ENCODE measurements at regions not wholly inside any gene's neighbourhood (a gene's known extent, or its start where the extent isn't known, plus 50 kb on each side); places are given as distances from the start of the nearest gene placed in this dataset.

- Histone ChIP-seq H3K18ac (ENCODE audit: low read length) (no peak overlapping the region), H3K14ac (ENCODE audit: low read length) (no peak overlapping the region), H3K4me2 (ENCODE audit: insufficient read depth, low read length, poor library complexity, severe bottlenecking) (peak overlapping the region; percentile 38), H3K4ac (ENCODE audit: low read length) (no peak overlapping the region), H3K9me3 (replicated peaks in 1 of 2; ENCODE audit: control insufficient read depth in 2 of 2, insufficient read depth in 1 of 2, low read depth in 1 of 2, low read length in 2 of 2) (no peaks in the 10 kb centered on the region), H3K79me1 (ENCODE audit: low read depth, low read length) (no peaks in the 10 kb centered on the region), H2BK120ac (ENCODE audit: low read depth, low read length) (no peak overlapping the region), H3K9ac (ENCODE audit: low read depth, low read length, poor library complexity) (no peak overlapping the region), H3K27me3 (ENCODE audit: control insufficient read depth in 3 of 3, insufficient read depth in 3 of 3, low read depth in 1 of 3, low read length in 3 of 3) (no peaks in the 10 kb centered on the region), H4K8ac (ENCODE audit: low read depth, low read length) (no peak overlapping the region), H3K36me3 (replicated peaks in 1 of 2; ENCODE audit: control insufficient read depth in 2 of 2, insufficient read depth in 2 of 2, low read length in 2 of 2) (no peaks in the 10 kb centered on the region), H3K4me3 (ENCODE audit: low read length in 2 of 2) (peak overlapping the region in 1 of 2 donors; percentile 10), H3K27ac (replicated peaks; ENCODE audit: low read length) (no peak overlapping the region), H4K91ac (ENCODE audit: low read depth, low read length, poor library complexity) (no peak overlapping the region), H2AK5ac (ENCODE audit: low read depth, low read length) (no peak overlapping the region), H2BK15ac (ENCODE audit: low read length) (no peak overlapping the region), H3K4me1 (ENCODE audit: control insufficient read depth in 2 of 2, insufficient read depth in 1 of 2, low read depth in 1 of 2, low read length in 2 of 2) (peaks cover 22 to 33% of the 10 kb centered on the region in 2 donors), H2BK5ac (ENCODE audit: low read length) (no peak overlapping the region), H3K23ac (ENCODE audit: low read depth, low read length, poor library complexity) (no peak overlapping the region), H2BK12ac (ENCODE audit: low read length) (no peak overlapping the region), H2AFZ (ENCODE audit: low read length) (peak overlapping the region; percentile 32)
- WGBS, 2 donors (ENCODE audit: extremely low coverage in 2 of 2, insufficient read length in 2 of 2, insufficient replicate concordance in 1 of 2), result no CpG with 5 or more reads among the region's 16 CpGs
- DNase-seq (ENCODE audit: low spot score), result peak; percentile 58
Observed at GRCh38 chr11:19382131-19382611, 141.4 kb upstream of the E2F8 start.

- no CpG with 5 or more reads among the region's 2 CpGs for WGBS, 2 donors (ENCODE audit: extremely low coverage in 2 of 2, insufficient read length in 2 of 2, insufficient replicate concordance in 1 of 2)
Observed at GRCh38 chr11:19380375-19380774, 139.6 kb upstream of the E2F8 start.

GRCh38 chr11:19379465-19379864, 138.7 kb upstream of the E2F8 start:
- Histone ChIP-seq H3K27me3 (ENCODE audit: control insufficient read depth in 3 of 3, insufficient read depth in 3 of 3, low read depth in 1 of 3, low read length in 3 of 3) (no peaks in the 10 kb centered on the region), H2BK12ac (ENCODE audit: low read length) (no peak overlapping the region), H2AK5ac (ENCODE audit: low read depth, low read length) (no peak overlapping the region), H2BK5ac (ENCODE audit: low read length) (no peak overlapping the region), H3K4me3 (ENCODE audit: low read length in 2 of 2) (no peak overlapping the region), H3K4me1 (ENCODE audit: control insufficient read depth in 2 of 2, insufficient read depth in 1 of 2, low read depth in 1 of 2, low read length in 2 of 2) (peaks cover 19 to 33% of the 10 kb centered on the region in 2 donors), H3K4ac (ENCODE audit: low read length) (no peak overlapping the region), H3K36me3 (replicated peaks in 1 of 2; ENCODE audit: control insufficient read depth in 2 of 2, insufficient read depth in 2 of 2, low read length in 2 of 2) (no peaks in the 10 kb centered on the region), H3K27ac (replicated peaks; ENCODE audit: low read length) (no peak overlapping the region), H4K91ac (ENCODE audit: low read depth, low read length, poor library complexity) (no peak overlapping the region), H3K4me2 (ENCODE audit: insufficient read depth, low read length, poor library complexity, severe bottlenecking) (no peak overlapping the region), H2AFZ (ENCODE audit: low read length) (no peak overlapping the region), H3K23ac (ENCODE audit: low read depth, low read length, poor library complexity) (no peak overlapping the region), H3K18ac (ENCODE audit: low read length) (no peak overlapping the region), H3K9ac (ENCODE audit: low read depth, low read length, poor library complexity) (no peak overlapping the region), H3K79me1 (ENCODE audit: low read depth, low read length) (no peaks in the 10 kb centered on the region), H3K9me3 (replicated peaks in 1 of 2; ENCODE audit: control insufficient read depth in 2 of 2, insufficient read depth in 1 of 2, low read depth in 1 of 2, low read length in 2 of 2) (no peaks in the 10 kb centered on the region), H2BK120ac (ENCODE audit: low read depth, low read length) (no peak overlapping the region), H4K8ac (ENCODE audit: low read depth, low read length) (no peak overlapping the region), H2BK15ac (ENCODE audit: low read length) (no peak overlapping the region), H3K14ac (ENCODE audit: low read length) (no peak overlapping the region)
- WGBS, 2 donors (ENCODE audit: extremely low coverage in 2 of 2, insufficient read length in 2 of 2, insufficient replicate concordance in 1 of 2), result no CpG with 5 or more reads among the region's 7 CpGs
- no peak for DNase-seq (ENCODE audit: low spot score)

More at GRCh38 chr11:19380375-19380774, 139.6 kb upstream of the E2F8 start:
- Histone ChIP-seq H2AFZ (ENCODE audit: low read length) (no peak overlapping the region), H3K4me3 (ENCODE audit: low read length in 2 of 2) (no peak overlapping the region), H2BK120ac (ENCODE audit: low read depth, low read length) (no peak overlapping the region), H2AK5ac (ENCODE audit: low read depth, low read length) (no peak overlapping the region), H3K36me3 (replicated peaks in 1 of 2; ENCODE audit: control insufficient read depth in 2 of 2, insufficient read depth in 2 of 2, low read length in 2 of 2) (no peaks in the 10 kb centered on the region), H2BK5ac (ENCODE audit: low read length) (no peak overlapping the region), H3K79me1 (ENCODE audit: low read depth, low read length) (no peaks in the 10 kb centered on the region), H3K9ac (ENCODE audit: low read depth, low read length, poor library complexity) (no peak overlapping the region), H3K4ac (ENCODE audit: low read length) (no peak overlapping the region), H3K27me3 (ENCODE audit: control insufficient read depth in 3 of 3, insufficient read depth in 3 of 3, low read depth in 1 of 3, low read length in 3 of 3) (no peaks in the 10 kb centered on the region), H3K18ac (ENCODE audit: low read length) (no peak overlapping the region), H3K4me2 (ENCODE audit: insufficient read depth, low read length, poor library complexity, severe bottlenecking) (no peak overlapping the region), H2BK15ac (ENCODE audit: low read length) (no peak overlapping the region), H3K9me3 (replicated peaks in 1 of 2; ENCODE audit: control insufficient read depth in 2 of 2, insufficient read depth in 1 of 2, low read depth in 1 of 2, low read length in 2 of 2) (no peaks in the 10 kb centered on the region), H4K91ac (ENCODE audit: low read depth, low read length, poor library complexity) (no peak overlapping the region), H2BK12ac (ENCODE audit: low read length) (no peak overlapping the region), H3K4me1 (ENCODE audit: control insufficient read depth in 2 of 2, insufficient read depth in 1 of 2, low read depth in 1 of 2, low read length in 2 of 2) (peaks cover 19 to 33% of the 10 kb centered on the region in 2 donors), H3K23ac (ENCODE audit: low read depth, low read length, poor library complexity) (no peak overlapping the region), H4K8ac (ENCODE audit: low read depth, low read length) (no peak overlapping the region), H3K14ac (ENCODE audit: low read length) (no peak overlapping the region), H3K27ac (replicated peaks; ENCODE audit: low read length) (no peak overlapping the region)
- DNase-seq (ENCODE audit: low spot score), result no peak

GRCh38 chr11:19378814-19379213, 138.1 kb upstream of the E2F8 start:
- Histone ChIP-seq H2BK15ac (ENCODE audit: low read length) (no peak overlapping the region), H3K9ac (ENCODE audit: low read depth, low read length, poor library complexity) (no peak overlapping the region), H3K36me3 (replicated peaks in 1 of 2; ENCODE audit: control insufficient read depth in 2 of 2, insufficient read depth in 2 of 2, low read length in 2 of 2) (no peaks in the 10 kb centered on the region), H3K4me1 (ENCODE audit: control insufficient read depth in 2 of 2, insufficient read depth in 1 of 2, low read depth in 1 of 2, low read length in 2 of 2) (peaks cover 19 to 33% of the 10 kb centered on the region in 2 donors), H3K18ac (ENCODE audit: low read length) (no peak overlapping the region), H3K79me1 (ENCODE audit: low read depth, low read length) (no peaks in the 10 kb centered on the region), H3K27me3 (ENCODE audit: control insufficient read depth in 3 of 3, insufficient read depth in 3 of 3, low read depth in 1 of 3, low read length in 3 of 3) (no peaks in the 10 kb centered on the region), H2BK5ac (ENCODE audit: low read length) (no peak overlapping the region), H3K14ac (ENCODE audit: low read length) (no peak overlapping the region), H2AFZ (ENCODE audit: low read length) (no peak overlapping the region), H3K4ac (ENCODE audit: low read length) (no peak overlapping the region), H3K27ac (replicated peaks; ENCODE audit: low read length) (no peak overlapping the region), H2BK12ac (ENCODE audit: low read length) (no peak overlapping the region), H3K23ac (ENCODE audit: low read depth, low read length, poor library complexity) (no peak overlapping the region), H2AK5ac (ENCODE audit: low read depth, low read length) (no peak overlapping the region), H4K8ac (ENCODE audit: low read depth, low read length) (no peak overlapping the region), H3K9me3 (replicated peaks in 1 of 2; ENCODE audit: control insufficient read depth in 2 of 2, insufficient read depth in 1 of 2, low read depth in 1 of 2, low read length in 2 of 2) (no peaks in the 10 kb centered on the region), H2BK120ac (ENCODE audit: low read depth, low read length) (no peak overlapping the region), H4K91ac (ENCODE audit: low read depth, low read length, poor library complexity) (no peak overlapping the region), H3K4me2 (ENCODE audit: insufficient read depth, low read length, poor library complexity, severe bottlenecking) (no peak overlapping the region), H3K4me3 (ENCODE audit: low read length in 2 of 2) (no peak overlapping the region)
- DNase-seq (ENCODE audit: low spot score), result no peak
- no CpG with 5 or more reads among the region's 4 CpGs for WGBS, 2 donors (ENCODE audit: extremely low coverage in 2 of 2, insufficient read length in 2 of 2, insufficient replicate concordance in 1 of 2)

Data from neuronal stem cell (in vitro differentiated cells).